GM23248 (cell line): ENCODE measurements at regions not wholly inside any gene's neighbourhood (a gene's known extent, or its start where the extent isn't known, plus 50 kb on each side); places are given as distances from the start of the nearest gene placed in this dataset.

Experiments used
- DNase-seq: peaks from one replicate; pipeline ENCODE4 v3.0.0-alpha.2; 2015
- H2AFZ ChIP-seq: fragments of 200-600 bp; sonication (generic); 2 replicates; pipeline ENCODE4 v1.6.1; 2016; ENCODE audit warnings: antibody characterized with exemption
- H3F3A ChIP-seq: fragments of 200-600 bp; sonication (generic); 2 replicates; pipeline ENCODE4 v1.6.1; 2016; ENCODE audit warnings: mild to moderate bottlenecking, antibody characterized with exemption, mixed run types; ENCODE audit not compliant: insufficient read depth
- H3K27ac ChIP-seq: fragments of 200-600 bp; sonication (generic); 2 replicates; pipeline ENCODE4 v1.5.1; 2016; ENCODE audit warnings: mild to moderate bottlenecking
- H3K27me3 ChIP-seq: fragments of 200-600 bp; sonication (generic); replicated peaks from 2 replicates; pipeline ENCODE4 v1.6.1; 2016; ENCODE audit warnings: mild to moderate bottlenecking; ENCODE audit not compliant: insufficient read depth
- H3K36me3 ChIP-seq: fragments of 200-600 bp; sonication (generic); 2 replicates; pipeline ENCODE4 v1.6.1; 2016; ENCODE audit warnings: low read depth, mild to moderate bottlenecking
- H3K4me1 ChIP-seq: fragments of 200-600 bp; sonication (generic); 2 replicates; pipeline ENCODE4 v1.6.1; 2016; ENCODE audit warnings: mild to moderate bottlenecking; ENCODE audit not compliant: insufficient read depth
- H3K4me2 ChIP-seq: fragments of 200-600 bp; sonication (generic); one replicate; pipeline ENCODE4 v1.6.1; 2016; ENCODE audit warnings: mild to moderate bottlenecking; ENCODE audit not compliant: unreplicated experiment
- H3K4me3 ChIP-seq: fragments of 200-600 bp; sonication (generic); 2 replicates; pipeline ENCODE4 v1.5.1; 2016; ENCODE audit warnings: mild to moderate bottlenecking
- H3K79me2 ChIP-seq: fragments of 200-600 bp; sonication (generic); 2 replicates; pipeline ENCODE4 v1.6.1; 2016; ENCODE audit warnings: mild to moderate bottlenecking; ENCODE audit not compliant: insufficient read depth
- H3K9ac ChIP-seq: fragments of 200-600 bp; sonication (generic); 2 replicates; pipeline ENCODE4 v1.6.1; 2016; ENCODE audit warnings: mild to moderate bottlenecking
- H3K9me2 ChIP-seq: fragments of 200-600 bp; sonication (generic); 2 replicates; pipeline ENCODE4 v1.6.1; 2016; ENCODE audit warnings: mixed run types, mild to moderate bottlenecking, moderate library complexity; ENCODE audit not compliant: insufficient read depth
- H3K9me3 ChIP-seq: fragments of 200-600 bp; sonication (generic); one replicate; pipeline ENCODE4 v1.6.1; 2017; ENCODE audit warnings: low read depth
- H4K20me1 ChIP-seq: fragments of 200-600 bp; sonication (generic); 2 replicates; pipeline ENCODE4 v1.6.0; 2016; ENCODE audit not compliant: insufficient read depth
- EZH2 ChIP-seq: fragments of 200-600 bp; sonication (generic); IDR thresholded peaks from 2 replicates; pipeline ENCODE4 v1.6.1; 2018; ENCODE audit warnings: antibody characterized with exemption, mild to moderate bottlenecking; ENCODE audit not compliant: insufficient read depth, poor library complexity, severe bottlenecking
- EZH2phosphoT487 ChIP-seq: fragments of 200-600 bp; sonication (generic); IDR thresholded peaks from 2 replicates; pipeline ENCODE4 v1.6.1; 2018; ENCODE audit warnings: antibody characterized with exemption, moderate library complexity, mild to moderate bottlenecking, low read depth; ENCODE audit not compliant: insufficient read depth
- WGBS, 2 experiments: methylation state at CpG; one replicate each; pipeline ENCODE4 v1.1.6; 2015 to 2017; ENCODE audit warnings: low lambda C conversion rate in 2 of 2, low coverage in 1 of 2; ENCODE audit errors: missing lambda C conversion rate in 2 of 2; 5-methylcytosine and 5-hydroxymethylcytosine counted together
- in situ Hi-C: fragments of 300-500 bp; cut with MboI; formaldehyde crosslinking; loops from 2 replicates; pipeline ENCODE4 v1.15.0; 2020

DNA sequence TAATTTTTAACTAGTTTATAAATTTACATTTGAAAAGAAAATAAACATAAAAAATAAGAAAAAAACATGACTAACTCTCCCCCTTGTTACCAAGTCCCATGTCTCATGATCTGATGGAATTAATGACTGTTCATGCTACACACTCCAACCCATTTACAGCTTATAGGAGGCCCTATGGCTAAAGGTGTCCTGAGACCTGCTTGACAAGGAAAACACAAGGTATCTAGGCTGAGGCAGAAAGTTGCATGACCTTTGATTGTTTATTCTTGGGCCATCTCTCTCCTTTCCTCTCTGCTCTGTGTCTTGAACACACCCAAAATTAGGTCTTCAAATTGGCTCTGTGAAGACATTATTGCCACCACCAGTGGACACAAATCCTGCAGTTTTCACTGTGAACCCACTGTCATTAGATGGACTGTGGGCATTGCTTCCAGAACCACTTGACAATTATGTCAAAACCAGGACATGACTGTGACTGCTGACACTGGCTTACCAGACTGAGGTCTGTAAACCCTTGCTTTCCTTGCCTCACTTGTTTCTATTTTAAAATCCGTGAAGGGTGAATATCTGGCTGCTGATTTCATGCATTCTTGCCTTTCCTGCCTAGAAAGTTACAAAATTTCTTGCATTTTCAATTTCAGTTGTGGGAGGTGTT, 386.5 kb upstream of the SPRY2 start:
- H3K9me2 ChIP-seq: no peaks in the 10 kb centered on the region
- no peak overlapping the region for H3K4me2 ChIP-seq
- no peaks in the 10 kb centered on the region for H3K9me3 ChIP-seq
- TF ChIP-seq EZH2 (no peak), EZH2phosphoT487 (no peak)
- 0% methylated on average over 1 of the region's 1 CpG for WGBS, 2 experiments
- H3K4me1 ChIP-seq: no peaks in the 10 kb centered on the region
- H3F3A ChIP-seq: no peaks in the 10 kb centered on the region
- no peaks in the 10 kb centered on the region for H3K79me2 ChIP-seq
- no peaks in the 10 kb centered on the region for H3K27me3 ChIP-seq
- H3K36me3 ChIP-seq: no peaks in the 10 kb centered on the region
- in situ Hi-C loops: no loop called here
- no peak for DNase-seq
- H3K27ac ChIP-seq: no peak overlapping the region
- H3K9ac ChIP-seq: no peak overlapping the region
- H3K4me3 ChIP-seq: no peak overlapping the region
- H4K20me1 ChIP-seq: no peaks in the 10 kb centered on the region
- no peak overlapping the region for H2AFZ ChIP-seq

GRCh38 chr13:80726868-80727267, 385.9 kb upstream of the SPRY2 start:
- no peak overlapping the region for H3K27ac ChIP-seq
- no peak overlapping the region for H3K4me3 ChIP-seq
- no peaks in the 10 kb centered on the region for H3K36me3 ChIP-seq
- no peaks in the 10 kb centered on the region for H3F3A ChIP-seq
- no peak for DNase-seq
- H3K79me2 ChIP-seq: no peaks in the 10 kb centered on the region
- H3K9me2 ChIP-seq: no peaks in the 10 kb centered on the region
- no peaks in the 10 kb centered on the region for H3K4me1 ChIP-seq
- H3K27me3 ChIP-seq: no peaks in the 10 kb centered on the region
- H4K20me1 ChIP-seq: no peaks in the 10 kb centered on the region
- TF ChIP-seq EZH2 (no peak), EZH2phosphoT487 (no peak)
- no peak overlapping the region for H2AFZ ChIP-seq
- H3K4me2 ChIP-seq: no peak overlapping the region
- in situ Hi-C loops: no loop called here
- no peak overlapping the region for H3K9ac ChIP-seq
- no peaks in the 10 kb centered on the region for H3K9me3 ChIP-seq

GRCh38 chr13:80721689-80722088, 380.8 kb upstream of the SPRY2 start:
- H2AFZ ChIP-seq: no peak overlapping the region
- in situ Hi-C loops: no loop called here
- no peaks in the 10 kb centered on the region for H3K4me1 ChIP-seq
- H3K9ac ChIP-seq: no peak overlapping the region
- no peaks in the 10 kb centered on the region for H3F3A ChIP-seq
- H4K20me1 ChIP-seq: no peaks in the 10 kb centered on the region
- H3K9me2 ChIP-seq: no peaks in the 10 kb centered on the region
- no peaks in the 10 kb centered on the region for H3K36me3 ChIP-seq
- no peaks in the 10 kb centered on the region for H3K79me2 ChIP-seq
- peaks cover 4% of the 10 kb centered on the region for H3K9me3 ChIP-seq
- H3K27me3 ChIP-seq: no peaks in the 10 kb centered on the region
- TF ChIP-seq EZH2: no peak
- TF ChIP-seq EZH2phosphoT487: no peak
- no peak overlapping the region for H3K4me2 ChIP-seq
- no peak overlapping the region for H3K4me3 ChIP-seq
- 0 to 4% methylated on average over 1 of the region's 1 CpG for WGBS, 2 experiments
- DNase-seq: no peak
- no peak overlapping the region for H3K27ac ChIP-seq

DNA sequence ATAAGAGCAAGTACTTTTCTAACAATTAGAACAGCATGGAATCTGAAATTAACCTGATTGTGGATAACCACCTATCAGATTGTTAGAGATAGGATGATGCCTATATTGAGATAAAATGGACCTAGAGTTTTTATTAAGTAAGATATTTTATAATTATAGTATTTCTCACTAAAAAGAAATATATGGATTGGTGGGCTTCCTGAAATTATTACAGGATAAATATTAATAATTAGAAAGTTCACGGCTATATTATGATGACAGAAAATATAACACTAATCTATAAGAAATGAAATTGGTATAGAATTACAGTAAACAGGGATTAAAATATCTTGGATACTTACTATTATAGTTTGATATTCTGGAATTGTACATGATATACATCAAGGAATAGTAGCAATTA, 378.0 kb upstream of the SPRY2 start:
- Histone ChIP-seq H3K27ac (no peak overlapping the region), H3K79me2 (no peaks in the 10 kb centered on the region), H3K4me1 (no peaks in the 10 kb centered on the region), H3K9me3 (peaks cover 4% of the 10 kb centered on the region), H3F3A (no peaks in the 10 kb centered on the region), H3K27me3 (no peaks in the 10 kb centered on the region), H3K9me2 (no peaks in the 10 kb centered on the region), H3K36me3 (no peaks in the 10 kb centered on the region), H3K9ac (no peak overlapping the region), H4K20me1 (no peaks in the 10 kb centered on the region), H3K4me2 (no peak overlapping the region), H2AFZ (no peak overlapping the region), H3K4me3 (no peak overlapping the region)
- in situ Hi-C loops: no loop called here
- TF ChIP-seq EZH2: no peak
- TF ChIP-seq EZH2phosphoT487: no peak
- WGBS, 2 experiments: 49 to 77% methylated on average over 1 of the region's 1 CpG
- no peak for DNase-seq

DNA sequence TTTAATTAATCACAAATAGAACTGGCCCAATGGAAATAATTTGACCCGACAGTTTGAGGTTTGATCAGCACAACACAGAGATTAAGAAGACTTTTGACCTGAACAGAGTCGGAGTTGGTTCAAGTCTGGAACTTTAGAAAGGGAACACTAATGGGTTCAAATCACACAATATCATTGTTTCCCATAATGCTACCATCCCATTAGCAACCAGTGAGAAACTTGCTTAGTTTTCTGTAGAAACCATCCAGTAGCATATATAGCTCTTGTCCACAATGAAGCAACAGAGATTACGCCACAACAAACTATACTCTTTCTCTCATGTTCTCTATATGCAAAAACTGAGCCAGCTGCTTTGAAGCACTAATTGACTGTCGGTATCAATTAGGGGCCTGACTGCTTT, 376.9 kb upstream of the SPRY2 start:
- 39 to 41% methylated on average over 4 of the region's 4 CpGs for WGBS, 2 experiments
- Histone ChIP-seq H3K27me3 (no peaks in the 10 kb centered on the region), H3K9me3 (peaks cover 4% of the 10 kb centered on the region), H3F3A (no peaks in the 10 kb centered on the region), H3K27ac (no peak overlapping the region), H3K79me2 (no peaks in the 10 kb centered on the region), H3K4me2 (no peak overlapping the region), H4K20me1 (no peaks in the 10 kb centered on the region), H3K4me3 (no peak overlapping the region), H3K9me2 (no peaks in the 10 kb centered on the region), H2AFZ (no peak overlapping the region), H3K9ac (no peak overlapping the region), H3K36me3 (no peaks in the 10 kb centered on the region), H3K4me1 (no peaks in the 10 kb centered on the region)
- in situ Hi-C loops: no loop called here
- no peak for DNase-seq
- TF ChIP-seq EZH2phosphoT487: no peak
- TF ChIP-seq EZH2: no peak
